Panc1 (cell line): ENCODE measurements at regions not wholly inside any gene's neighbourhood (a gene's known extent, or its start where the extent isn't known, plus 50 kb on each side); places are given as distances from the start of the nearest gene placed in this dataset.

ENCODE experiments used
- ATAC-seq: fragments of 200-7000 bp; cut with Tn5 transposase; 2 replicates; pipeline ENCODE4 v1.9.1; 2020; ENCODE audit warnings: mild to moderate bottlenecking, moderate library complexity
- BruUV-seq: library from RNA; stranded (reverse); fragments of 400-500 nt; replicated peaks from 2 replicates; lab custom pipeline; 2021; lab: Mats Ljungman, UMichigan
- CTCF ChIA-PET: fragments of 300-600 bp; sonication (Branson Sonifier 250); formaldehyde crosslinking; loops from one replicate; lab custom pipeline; 2022; ENCODE audit warnings: antibody characterized with exemption; lab: Charles Lee
- POLR2A ChIA-PET: fragments of 300-600 bp; sonication (Branson Sonifier 250); formaldehyde crosslinking; loops from one replicate; lab custom pipeline; 2022; ENCODE audit warnings: antibody characterized with exemption; lab: Charles Lee
- DNase-seq: peaks from one replicate; pipeline ENCODE4 v3.0.0-alpha.2; 2010; ENCODE audit warnings: low read depth, low spot score
- H3K27ac ChIP-seq: 2 replicates; pipeline ENCODE4 v1.5.1; 2011; ENCODE audit warnings: mild to moderate bottlenecking, low read length, inconsistent platforms
- H3K27me3 ChIP-seq: fragments of 200-500 bp; sonication (Bioruptor generic); 2 replicates; pipeline ENCODE4 v1.6.0; 2014; ENCODE audit warnings: low read length, inconsistent platforms; ENCODE audit not compliant: control insufficient read depth, insufficient read depth
- H3K36me3 ChIP-seq: fragments of 200-500 bp; sonication (Bioruptor generic); 2 replicates; pipeline ENCODE4 v1.5.1; 2014; ENCODE audit warnings: inconsistent platforms, mild to moderate bottlenecking, low read length, moderate library complexity; ENCODE audit not compliant: control insufficient read depth, insufficient read depth
- H3K4me1 ChIP-seq: 2 replicates; pipeline ENCODE4 v1.5.1; 2011; ENCODE audit warnings: inconsistent platforms, mild to moderate bottlenecking, low read length, moderate library complexity; ENCODE audit not compliant: control insufficient read depth, insufficient read depth
- H3K4me3 ChIP-seq, 2 experiments: 2 replicates each; pipeline ENCODE4 v1.5.1; 2011 to 2012; ENCODE audit warnings: low read depth in 2 of 2, low read length in 2 of 2, mild to moderate bottlenecking in 2 of 2, inconsistent platforms in 1 of 2, moderate library complexity in 1 of 2
- H3K9me3 ChIP-seq: fragments of 200-500 bp; sonication (Bioruptor generic); 2 replicates; pipeline ENCODE4 v1.5.1; 2014; ENCODE audit warnings: low read depth, mild to moderate bottlenecking, inconsistent platforms, low read length, moderate library complexity; ENCODE audit not compliant: control insufficient read depth, insufficient read depth
- CTCF ChIP-seq: fragments of 450-650 bp; IDR thresholded peaks from 2 replicates; pipeline ENCODE4 v1.5.1; 2017; ENCODE audit warnings: mild to moderate bottlenecking
- POLR2AphosphoS5 ChIP-seq: IDR thresholded peaks from 2 replicates; pipeline ENCODE4 v1.6.1; 2012; ENCODE audit warnings: mild to moderate bottlenecking, low read depth, low read length, moderate library complexity
- REST ChIP-seq, 2 experiments: IDR thresholded peaks; 2 replicates each; pipeline ENCODE4 v1.6.1; 2011 to 2012; ENCODE audit warnings: low read depth in 2 of 2, control low read depth in 1 of 2, low read length in 1 of 2, mild to moderate bottlenecking in 1 of 2, moderate library complexity in 1 of 2; ENCODE audit not compliant: insufficient read depth in 1 of 2
- SIN3A ChIP-seq: IDR thresholded peaks from 2 replicates; pipeline ENCODE4 v1.6.1; 2012; ENCODE audit warnings: low read depth, mild to moderate bottlenecking, low read length, moderate library complexity, borderline replicate concordance; ENCODE audit not compliant: insufficient read depth
- TCF7L2 ChIP-seq: IDR thresholded peaks from 2 replicates; pipeline ENCODE4 v1.6.1; 2011; ENCODE audit warnings: mild to moderate bottlenecking, low read depth, low read length, inconsistent platforms
- in situ Hi-C: cut with HindIII; loops from 2 replicates; pipeline ENCODE4 v1.10.0; 2016; ENCODE audit warnings: low sequenced_read_pairs, low pct_unique_long_range_greater_than_20kb
- intact Hi-C: fragments of 100-400 bp; cut with micrococcal nuclease; formaldehyde crosslinking; loops from one replicate; pipeline ENCODE4 v1.10.0; 2022; ENCODE audit not compliant: unreplicated experiment

- no TSS peak for BruUV-seq
- intact Hi-C loops (no loop called here), in situ Hi-C loops (no loop called here)
- TF ChIP-seq SIN3A, result no peak
- no peak for TF ChIP-seq CTCF
- TF ChIP-seq POLR2AphosphoS5, result no peak
- TF ChIP-seq TCF7L2, result no peak
- no peak for TF ChIP-seq REST (IDR thresholded peaks at IDR 0.05; ENCODE audit: insufficient read depth in 1 of 2, low read depth in 2 of 2, low read length in 1 of 2)
- CTCF ChIA-PET, result no interaction called here
- no peak overlapping the region for H3K27ac ChIP-seq
- no peaks in the 10 kb centered on the region for H3K36me3 ChIP-seq
- H3K27me3 ChIP-seq, result no peaks in the 10 kb centered on the region
- no peak overlapping the region for H3K4me3 ChIP-seq
- POLR2A ChIA-PET, result no interaction called here
- DNase-seq, result no peak
- ATAC-seq, result no peak
- no peaks in the 10 kb centered on the region for H3K9me3 ChIP-seq
- H3K4me1 ChIP-seq, result no peaks in the 10 kb centered on the region
Observed at GRCh38 chr7:88686468-88687229, 72.9 kb upstream of the ZNF804B start.

DNA sequence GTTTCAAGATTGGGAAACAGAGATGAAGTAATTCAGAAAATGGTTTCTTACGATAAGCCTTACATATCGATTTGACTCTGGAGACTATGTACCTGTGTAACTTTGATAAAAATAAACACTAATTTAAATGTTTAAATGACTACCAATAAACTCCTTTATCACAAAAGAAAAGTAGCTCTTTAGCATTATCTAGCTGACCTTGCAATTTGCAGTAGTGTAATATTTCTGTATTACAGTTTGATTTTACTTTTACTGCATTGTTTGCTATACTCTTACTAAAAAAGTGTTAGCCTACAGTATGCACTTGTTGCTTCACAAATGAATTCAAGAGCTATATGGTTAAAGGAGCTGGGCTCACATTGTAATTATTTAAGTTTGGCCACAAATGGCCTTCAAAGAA is 77.8 kb upstream of the ZNF804B start:
- in situ Hi-C loops (no loop called here), intact Hi-C loops (no loop called here)
- no peak overlapping the region for H3K4me3 ChIP-seq
- no peak for DNase-seq
- TF ChIP-seq POLR2AphosphoS5 (no peak), REST (IDR thresholded peaks at IDR 0.05; ENCODE audit: insufficient read depth in 1 of 2, low read depth in 2 of 2, low read length in 1 of 2) (no peak), CTCF (no peak), TCF7L2 (no peak), SIN3A (no peak)
- H3K9me3 ChIP-seq, result no peaks in the 10 kb centered on the region
- no peak for ATAC-seq
- BruUV-seq, result no TSS peak
- POLR2A ChIA-PET, result no interaction called here
- H3K36me3 ChIP-seq, result no peaks in the 10 kb centered on the region
- no peaks in the 10 kb centered on the region for H3K27me3 ChIP-seq
- H3K27ac ChIP-seq, result no peak overlapping the region
- CTCF ChIA-PET, result no interaction called here
- H3K4me1 ChIP-seq, result no peaks in the 10 kb centered on the region
